ENCODE measurements at regions not wholly inside any gene's neighbourhood (a gene's known extent, or its start where the extent isn't known, plus 50 kb on each side); places are given as distances from the start of the nearest gene placed in this dataset.
"Not testable (repeated sequence)": the region's sequence is repeated elsewhere in the genome, so short reads cannot be mapped to it uniquely, and the experiment has no call there.

- DNase-seq = no peak
Measured at GRCh38 chr5:14054111-14054854, 88.9 kb upstream of the TRIO start.

- DNase-seq = no peak
Measured at GRCh38 chr5:14050821-14051220, 92.3 kb upstream of the TRIO start.

GRCh38 chr5:14048434-14048833 is 94.7 kb upstream of the TRIO start:
- no peak for DNase-seq

GRCh38 chr5:14041528-14042192 is 97.2 kb upstream of the DNAH5 start:
- no peak for DNase-seq

DNA sequence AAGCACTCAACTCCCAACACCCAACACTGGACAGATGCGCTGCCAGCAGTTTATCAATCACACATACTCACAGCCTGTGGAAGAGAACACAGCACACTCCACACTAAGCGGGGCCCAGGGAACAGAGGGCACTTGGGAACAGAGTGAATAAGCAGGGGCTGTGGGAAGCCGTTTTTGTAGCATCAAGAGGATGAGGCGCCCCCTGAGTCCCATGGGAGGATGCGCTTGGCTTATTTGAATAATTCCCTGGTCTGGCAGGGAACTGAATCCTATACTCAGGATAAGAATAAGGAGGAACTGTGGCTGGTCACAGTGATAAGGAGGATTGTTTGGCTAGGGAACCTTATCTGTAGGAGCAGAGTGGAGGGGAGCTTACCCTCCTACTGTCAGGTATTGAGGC is 96.1 kb upstream of the DNAH5 start:
- DNase-seq = no peak

GRCh38 chr5:14039576-14039975 is 95.1 kb upstream of the DNAH5 start:
- DNase-seq = no peak

- DNase-seq = no peak
Measured at GRCh38 chr5:14039063-14039462, 94.6 kb upstream of the DNAH5 start.

DNA sequence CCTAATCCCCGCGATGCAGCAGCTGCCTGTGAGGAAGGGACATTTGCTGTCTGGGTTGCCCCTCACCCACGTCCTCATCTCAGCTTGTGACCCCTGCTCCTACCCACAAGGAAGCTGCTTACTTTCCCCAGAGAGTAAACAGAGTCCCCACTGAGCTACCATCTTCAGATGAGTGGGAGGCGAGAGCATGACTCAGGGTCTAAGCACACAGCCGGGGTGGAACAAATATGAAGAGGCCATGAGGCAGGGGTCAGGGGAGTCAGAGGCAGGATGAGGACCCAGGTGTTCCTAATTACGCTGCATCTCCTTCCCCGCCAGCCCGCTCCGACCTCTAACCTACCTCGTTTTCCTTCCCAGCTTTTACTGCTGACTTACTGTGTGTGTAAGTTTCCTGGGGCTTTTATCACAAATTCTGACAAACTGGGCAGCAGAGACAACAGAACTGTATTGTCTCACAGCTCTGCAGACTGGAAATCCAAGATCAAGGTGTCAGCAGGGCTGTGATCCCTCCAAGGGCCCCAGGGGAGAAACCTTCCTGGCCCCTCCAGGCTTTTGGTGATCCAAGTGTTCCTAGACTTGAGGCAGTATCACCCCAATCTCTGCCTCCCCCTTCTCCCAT is 94.0 kb upstream of the DNAH5 start:
- no peak for DNase-seq

GRCh38 chr5:14036947-14037346 is 92.5 kb upstream of the DNAH5 start:
- peak; percentile 20 for DNase-seq

DNA sequence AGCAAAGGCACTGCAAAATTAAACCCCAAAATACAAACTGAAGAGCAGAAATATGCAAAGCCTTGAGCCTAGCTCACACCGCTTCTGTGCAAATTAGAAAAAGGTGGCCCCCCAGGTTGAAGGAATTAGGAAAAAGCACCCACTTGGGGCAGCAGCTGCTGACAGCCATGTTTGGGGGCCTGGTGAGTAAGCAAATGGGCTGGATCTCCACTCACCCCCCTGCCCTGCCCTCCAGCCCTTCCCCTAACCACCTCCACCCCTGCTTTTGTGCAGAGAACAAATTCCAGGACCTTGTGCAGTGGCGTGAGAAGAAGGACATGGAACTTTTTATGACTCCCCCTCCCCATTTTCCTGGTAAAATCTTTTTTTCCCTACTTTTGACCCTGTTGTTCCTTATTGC is 92.0 kb upstream of the DNAH5 start:
- peak; percentile 33 for DNase-seq

- peak; percentile 87 for DNase-seq
Measured at GRCh38 chr5:14035859-14036503, 91.5 kb upstream of the DNAH5 start.

DNA sequence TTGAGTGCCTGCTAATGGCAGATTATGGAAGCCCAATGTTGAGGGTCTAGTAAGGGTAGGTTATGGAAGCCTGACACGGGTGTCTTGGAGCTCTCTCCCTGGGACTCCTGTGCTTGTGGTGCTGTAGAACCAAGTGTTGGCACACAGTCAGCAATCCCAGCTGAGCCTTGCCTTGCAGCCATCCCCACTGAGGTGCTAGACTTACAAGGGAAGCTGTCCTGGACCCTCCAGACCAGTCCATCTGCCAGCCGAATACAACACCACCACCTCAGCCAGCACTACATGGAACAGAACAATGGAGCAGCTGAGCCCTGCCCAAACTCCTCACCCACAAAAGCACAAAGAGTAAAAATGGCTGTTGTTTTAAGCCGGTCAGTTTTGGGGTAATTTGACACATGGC is 90.5 kb upstream of the DNAH5 start:
- DNase-seq = no peak

GRCh38 chr5:14032918-14033317 is 88.4 kb upstream of the DNAH5 start:
- DNase-seq = no peak

- DNase-seq = no peak
Measured at GRCh38 chr5:14028938-14029584, 84.6 kb upstream of the DNAH5 start.

DNA sequence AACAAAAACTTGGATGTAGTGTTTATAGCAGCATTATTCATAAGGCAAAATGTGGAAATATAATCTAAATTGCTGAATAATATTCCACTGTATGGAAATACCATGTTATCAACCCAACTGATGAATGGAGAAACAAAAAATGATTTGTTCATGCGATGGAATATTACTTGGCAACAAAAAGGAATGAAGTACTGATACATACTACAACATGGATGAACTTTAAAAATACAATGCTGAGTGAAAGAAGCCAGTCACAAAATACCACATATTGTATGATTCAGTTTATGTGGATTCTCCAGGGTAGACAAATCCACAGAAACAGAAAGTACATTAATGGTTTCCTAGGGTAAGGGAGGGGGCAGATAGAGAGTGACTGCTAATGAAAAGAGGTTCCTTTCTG is 83.7 kb upstream of the DNAH5 start:
- no peak for DNase-seq

DNA sequence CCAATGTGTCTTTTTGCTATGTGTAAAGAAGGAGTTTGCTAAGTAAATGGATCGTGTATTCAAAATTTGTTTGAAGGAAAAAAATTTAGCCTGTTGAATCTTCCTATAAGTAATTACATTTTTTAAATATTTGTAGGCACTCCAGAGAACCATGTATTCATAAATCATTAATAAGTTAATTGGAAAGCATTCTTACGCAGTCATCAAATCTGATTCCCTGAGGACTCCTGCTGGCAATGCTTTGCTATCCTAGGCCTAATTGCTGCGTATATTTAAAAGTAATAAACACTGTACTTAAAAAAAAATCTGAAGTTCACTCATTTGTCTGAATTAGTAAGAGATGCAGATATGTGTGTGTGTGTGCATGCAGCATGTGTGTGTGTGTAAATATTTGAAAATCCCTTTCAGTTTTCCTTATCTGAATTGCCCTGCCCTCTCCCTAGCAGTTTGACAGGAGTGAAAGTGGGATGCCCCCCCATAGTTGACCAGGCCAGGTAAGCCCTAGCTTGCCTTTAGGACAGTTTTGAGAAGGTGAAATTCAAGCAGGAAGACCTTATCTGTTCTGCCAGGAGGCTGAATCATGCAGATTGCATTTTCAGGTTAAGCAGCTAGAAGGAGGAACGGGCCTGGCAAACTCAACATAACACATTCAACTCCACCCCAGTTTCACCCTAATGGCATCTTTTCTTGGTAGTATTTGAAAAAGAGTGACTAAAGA is 81.2 kb upstream of the DNAH5 start:
- no peak for DNase-seq

DNA sequence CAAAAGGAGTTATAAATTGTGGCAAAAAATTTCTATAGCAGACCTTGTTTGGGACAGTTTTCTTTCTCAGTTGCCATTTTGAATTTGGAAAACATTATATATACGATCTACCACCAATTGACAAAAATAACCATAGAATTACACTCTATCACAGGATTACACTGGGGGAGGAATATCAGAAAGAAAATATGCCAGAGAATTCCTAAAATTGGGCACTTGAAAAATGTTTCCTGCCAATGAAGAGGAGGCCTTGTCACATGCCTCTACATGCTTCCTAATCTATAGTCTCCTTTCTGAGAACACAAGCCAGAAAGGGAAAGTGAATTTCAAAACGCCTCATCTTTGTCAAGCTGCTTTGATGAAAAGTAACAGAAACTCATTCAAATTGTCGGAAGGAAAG is 78.5 kb upstream of the DNAH5 start:
- no peak for DNase-seq

DNA sequence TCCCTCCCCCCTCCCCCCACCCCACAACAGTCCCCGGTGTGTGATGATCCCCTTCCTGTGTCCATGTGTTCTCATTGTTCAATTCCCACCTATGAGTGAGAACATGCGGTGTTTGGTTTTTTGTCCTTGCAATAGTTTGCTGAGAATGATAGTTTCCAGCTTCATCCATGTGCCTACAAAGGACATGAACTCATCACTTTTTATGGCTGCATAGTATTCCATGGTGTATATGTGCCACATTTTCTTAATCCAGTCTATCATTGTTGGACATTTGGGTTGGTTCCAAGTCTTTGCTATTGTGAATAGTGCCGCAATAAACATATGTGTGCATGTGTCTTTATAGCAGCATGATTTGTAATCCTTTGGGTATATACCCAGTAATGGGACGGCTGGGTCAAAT is 76.5 kb upstream of the DNAH5 start:
- not testable (repeated sequence) for DNase-seq

DNA sequence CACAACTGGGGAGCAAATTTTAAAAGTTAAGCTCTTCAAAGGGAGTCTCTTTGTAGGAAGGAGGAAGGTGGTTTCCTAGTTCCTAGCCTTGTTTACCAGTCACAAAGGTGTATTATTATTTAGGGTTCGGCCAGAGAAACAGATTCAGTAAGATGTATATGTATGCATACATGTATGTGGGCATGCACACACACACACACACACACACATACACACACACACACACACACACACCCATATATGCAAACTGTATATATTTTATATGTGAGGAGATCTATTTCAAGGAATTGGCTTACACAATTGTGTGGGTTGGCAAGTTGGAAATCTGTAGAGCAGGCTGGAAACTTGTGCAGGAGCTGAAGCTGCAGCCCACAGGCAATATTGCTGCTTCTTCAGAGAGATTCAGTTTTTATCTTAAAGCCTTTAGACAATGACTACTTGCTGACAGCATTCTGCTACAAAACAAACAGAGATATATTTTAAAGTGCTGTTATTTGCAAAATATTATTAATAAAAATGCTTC is 75.3 kb upstream of the DNAH5 start:
- no peak for DNase-seq

DNA sequence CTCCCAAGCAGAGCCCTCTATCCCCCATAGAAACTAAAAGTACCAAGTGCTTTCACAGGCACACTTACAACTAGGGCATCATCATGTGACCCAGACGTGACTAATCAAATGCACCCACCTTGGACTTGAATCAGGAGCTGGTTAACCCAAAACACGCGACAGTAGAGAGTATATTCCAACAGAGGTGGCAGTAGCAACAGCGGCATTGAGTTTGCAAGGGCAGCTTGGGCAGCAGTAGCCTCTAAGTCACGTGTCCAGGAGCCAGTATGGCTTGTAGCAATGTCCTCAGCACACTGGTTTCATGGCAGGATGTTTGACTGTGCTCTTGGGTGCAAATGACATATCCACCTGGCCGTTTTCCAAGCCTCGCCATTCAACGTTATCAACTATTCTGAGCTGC is 73.4 kb upstream of the DNAH5 start:
- DNase-seq = no peak

DNA sequence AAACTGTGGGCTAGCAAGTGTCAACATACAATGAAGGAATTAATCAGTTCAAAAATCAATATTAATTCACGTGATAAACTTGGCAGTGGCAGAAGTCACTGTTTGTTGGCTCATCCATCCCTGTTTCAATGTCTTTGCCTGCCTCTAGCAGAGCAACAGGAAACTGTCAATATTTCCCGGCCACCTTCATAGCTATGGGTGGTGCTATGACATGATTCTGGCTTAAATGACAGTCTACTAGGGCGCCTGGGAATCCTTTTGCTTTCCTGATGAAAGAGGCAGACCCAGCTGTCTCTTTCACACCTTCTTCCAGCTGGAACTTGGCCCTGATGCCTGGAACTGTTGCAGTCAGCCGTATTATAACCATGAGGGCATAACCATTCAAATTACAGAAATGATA is 72.1 kb upstream of the DNAH5 start:
- no peak for DNase-seq
